Activated T-helper 2 cell treated with anti-CD3 and anti-CD28 coated beads, Interferon-gamma antibody, Interleukin-2, Interleukin-4, amounts not matched to agents 10 μg/mL and 5 μg/mL and 100 μg/mL, durations not matched to agents 14 hours and 24 hours and 36 hours (primary cell): ENCODE measurements at regions not wholly inside any gene's neighbourhood (a gene's known extent, or its start where the extent isn't known, plus 50 kb on each side); places are given as distances from the start of the nearest gene placed in this dataset.
"Not testable (repeated sequence)": the region's sequence is repeated elsewhere in the genome, so short reads cannot be mapped to it uniquely, and the experiment has no call there.

ENCODE experiments used
- DNase-seq: peaks from one replicate; pipeline ENCODE4 v3.0.0; 2021; ENCODE audit warnings: low spot score
- H3K27ac Mint-ChIP-seq: one replicate; pipeline ENCODE4 v1.8.0; 2021; ENCODE audit warnings: mixed read lengths
- H3K27me3 Mint-ChIP-seq: one replicate; pipeline ENCODE4 v1.8.0; 2021; ENCODE audit warnings: low read depth, mixed read lengths
- H3K36me3 Mint-ChIP-seq: one replicate; pipeline ENCODE4 v1.8.0; 2021; ENCODE audit warnings: low read depth, mixed read lengths
- H3K4me1 Mint-ChIP-seq: one replicate; pipeline ENCODE4 v1.8.0; 2021; ENCODE audit warnings: low read depth, mixed read lengths
- H3K4me3 Mint-ChIP-seq: one replicate; pipeline ENCODE4 v1.8.0; 2021; ENCODE audit warnings: low read depth, mild to moderate bottlenecking, moderate library complexity, mixed read lengths
- H3K9me3 Mint-ChIP-seq: one replicate; pipeline ENCODE4 v1.8.0; 2021; ENCODE audit warnings: mixed read lengths
- intact Hi-C: fragments of 100-400 bp; cut with micrococcal nuclease; formaldehyde crosslinking; loops from one replicate; pipeline ENCODE4 v1.15.1; 2023

DNA sequence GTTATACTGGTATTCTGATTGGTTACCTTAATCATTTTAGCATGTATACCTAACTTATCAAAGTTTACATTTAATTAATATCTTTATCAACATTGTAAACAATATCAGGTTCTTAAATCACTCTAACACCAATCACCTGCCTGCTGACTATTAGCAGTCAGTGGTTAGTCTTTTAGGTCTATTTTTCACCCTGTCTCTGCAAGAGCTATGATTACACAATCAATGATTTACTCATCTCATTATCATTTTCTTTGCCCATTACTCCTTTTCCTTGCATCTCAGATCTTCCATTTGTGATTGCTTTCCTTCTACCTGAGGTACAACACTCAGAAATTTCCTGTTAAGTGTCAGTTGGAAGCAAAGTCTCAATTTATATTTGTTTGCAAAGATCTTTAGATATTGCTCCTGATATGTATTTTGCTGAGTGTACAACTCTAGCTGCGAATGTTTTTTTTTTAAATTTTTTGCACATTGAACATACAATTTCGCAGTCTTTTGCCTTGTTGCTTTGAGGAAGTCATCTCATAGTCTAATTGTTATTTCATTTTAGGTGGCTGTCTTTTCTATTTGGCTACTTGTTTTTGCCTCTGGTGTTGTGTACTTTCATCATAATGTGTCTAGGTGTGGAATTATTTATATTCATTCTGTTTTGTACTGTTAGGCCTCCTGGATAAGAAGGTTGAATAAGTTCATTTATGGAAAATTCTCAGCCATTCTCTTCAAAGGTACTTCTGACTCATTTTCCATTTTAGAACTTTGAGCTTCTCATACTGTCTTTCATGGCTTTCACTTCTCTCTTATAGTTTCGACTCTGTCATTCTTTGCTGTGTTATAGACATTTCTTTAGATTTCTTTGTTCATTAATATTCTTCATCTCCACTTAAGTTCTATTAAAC, 104.9 kb upstream of the CEP162 start:
- H3K27ac Mint-ChIP-seq = no peak overlapping the region
- no peaks in the 10 kb centered on the region for H3K27me3 Mint-ChIP-seq
- H3K4me1 Mint-ChIP-seq = no peaks in the 10 kb centered on the region

DNA sequence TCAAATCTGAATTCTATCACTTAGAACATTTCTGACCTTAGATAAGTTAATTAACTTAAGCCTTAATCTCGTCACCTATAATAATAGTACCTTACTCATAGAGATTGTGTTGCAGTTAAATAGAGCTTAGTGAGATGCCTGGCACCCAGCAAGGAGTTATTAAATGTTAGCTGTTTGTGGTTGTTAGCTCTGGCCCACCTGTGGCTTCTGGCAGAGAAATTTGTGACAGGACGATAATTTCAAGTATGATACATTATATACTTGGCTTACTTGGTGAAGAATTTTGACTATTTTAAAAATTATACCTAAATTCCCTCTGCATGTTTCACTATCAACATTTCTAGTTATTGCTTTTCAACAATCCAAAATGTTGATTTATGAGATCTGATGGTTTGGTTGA, 102.9 kb upstream of the CEP162 start:
- no peaks in the 10 kb centered on the region for H3K4me1 Mint-ChIP-seq
- intact Hi-C loops = no loop called here
- H3K27ac Mint-ChIP-seq = no peak overlapping the region

More for the DNA sequence above, 104.9 kb upstream of the CEP162 start:
- no peaks in the 10 kb centered on the region for H3K36me3 Mint-ChIP-seq
- peaks cover 8% of the 10 kb centered on the region for H3K9me3 Mint-ChIP-seq
- no peak overlapping the region for H3K4me3 Mint-ChIP-seq
- DNase-seq = no peak
- intact Hi-C loops = no loop called here

DNA sequence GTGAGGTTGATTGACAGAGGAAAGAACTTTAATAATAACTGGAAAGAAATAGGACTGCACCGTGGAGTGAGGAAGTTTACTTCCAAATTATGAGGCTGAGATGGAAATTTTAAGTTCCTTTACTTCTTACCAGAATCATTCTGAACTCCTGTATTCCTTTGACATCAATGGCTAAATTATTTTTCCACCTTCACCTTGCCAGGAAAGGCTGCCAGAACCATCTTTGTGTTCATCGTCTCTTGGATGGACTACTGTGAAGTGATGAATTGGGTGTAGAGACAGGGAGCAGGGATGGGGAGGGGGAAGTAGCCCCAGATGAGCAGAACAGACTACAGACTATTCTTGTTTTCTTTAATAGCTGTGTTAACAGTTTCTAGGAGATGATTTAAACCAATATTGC, 102.1 kb upstream of the CEP162 start:
- no peak overlapping the region for H3K4me3 Mint-ChIP-seq
- H3K4me1 Mint-ChIP-seq = no peaks in the 10 kb centered on the region
- H3K27me3 Mint-ChIP-seq = no peaks in the 10 kb centered on the region
- H3K9me3 Mint-ChIP-seq = no peaks in the 10 kb centered on the region
- H3K36me3 Mint-ChIP-seq = no peaks in the 10 kb centered on the region
- H3K27ac Mint-ChIP-seq = no peak overlapping the region
- intact Hi-C loops = no loop called here
- no peak for DNase-seq

More for the DNA sequence above, 102.9 kb upstream of the CEP162 start:
- DNase-seq = no peak
- Mint-ChIP-seq H3K4me3 (no peak overlapping the region), H3K36me3 (no peaks in the 10 kb centered on the region), H3K9me3 (no peaks in the 10 kb centered on the region), H3K27me3 (no peaks in the 10 kb centered on the region)

DNA sequence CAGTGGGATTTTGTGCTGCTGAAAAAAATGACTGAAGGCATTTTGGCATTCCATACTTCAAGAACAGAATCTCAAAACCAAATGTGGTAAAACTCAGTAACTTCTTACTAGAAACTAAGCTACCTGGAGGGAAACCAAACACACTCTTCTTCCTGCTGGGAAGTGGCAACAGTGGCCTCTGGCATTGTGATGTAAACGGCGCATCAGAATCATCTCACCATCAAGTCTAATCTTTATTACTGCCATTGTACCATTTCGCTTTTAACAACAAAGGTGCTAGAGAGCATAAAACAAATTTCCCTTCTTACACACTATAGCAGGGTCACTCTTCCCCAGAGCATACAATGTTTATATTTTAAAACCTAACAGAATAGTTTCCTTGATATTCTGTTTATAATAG, 101.6 kb upstream of the CEP162 start:
- Mint-ChIP-seq H3K36me3 (no peaks in the 10 kb centered on the region), H3K27ac (no peak overlapping the region), H3K9me3 (no peaks in the 10 kb centered on the region), H3K27me3 (no peaks in the 10 kb centered on the region), H3K4me3 (no peak overlapping the region), H3K4me1 (no peaks in the 10 kb centered on the region)
- DNase-seq = no peak
- intact Hi-C loops = no loop called here

DNA sequence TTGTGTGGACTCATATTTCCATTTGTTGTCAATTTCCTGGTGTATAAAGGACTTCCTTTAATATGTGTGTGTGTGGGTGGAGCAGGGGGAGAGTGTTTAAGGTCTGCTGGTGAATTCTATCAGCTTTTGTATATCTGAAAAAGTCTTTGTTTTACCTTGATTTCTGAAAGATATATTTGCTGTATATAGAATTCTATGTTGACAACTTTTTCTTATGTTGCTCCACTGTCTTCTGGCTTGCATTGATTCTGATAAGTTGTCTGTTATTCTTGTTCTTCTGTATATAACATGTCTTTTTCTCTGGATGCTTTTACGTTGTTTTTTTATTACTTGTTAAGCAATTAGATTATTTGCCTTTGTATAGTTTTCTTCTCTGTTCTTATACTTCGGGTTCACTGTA, 90.0 kb upstream of the CEP162 start:
- Mint-ChIP-seq H3K27ac (no peak overlapping the region), H3K36me3 (no peaks in the 10 kb centered on the region), H3K4me1 (no peaks in the 10 kb centered on the region), H3K4me3 (no peak overlapping the region), H3K9me3 (no peaks in the 10 kb centered on the region), H3K27me3 (no peaks in the 10 kb centered on the region)
- no peak for DNase-seq
- intact Hi-C loops = no loop called here

DNA sequence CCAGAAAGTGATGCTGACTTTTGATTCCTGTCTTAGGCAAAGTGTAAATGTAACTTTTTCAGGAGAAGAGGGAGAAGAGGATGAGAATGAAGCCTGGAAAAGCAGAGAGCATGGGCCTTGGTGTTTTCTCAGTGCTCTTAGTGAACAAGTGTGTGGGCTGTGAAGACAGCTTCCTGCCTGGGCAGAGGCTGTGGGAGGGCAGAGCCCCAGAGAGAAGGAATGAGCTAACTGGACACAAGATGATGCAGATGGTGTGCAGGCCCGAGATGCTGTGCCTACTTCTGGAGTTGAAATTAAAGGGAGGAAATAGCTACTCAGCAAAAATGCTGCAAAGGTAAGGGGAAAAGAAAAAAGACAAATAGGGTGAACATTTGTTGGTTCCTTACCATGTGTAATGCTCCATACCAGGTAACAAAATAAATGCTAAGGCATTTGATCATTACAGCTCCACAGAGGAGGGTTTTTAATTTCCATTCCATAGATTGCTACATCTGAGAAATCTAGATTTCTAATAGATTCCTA, 87.0 kb upstream of the CEP162 start:
- H3K36me3 Mint-ChIP-seq = no peaks in the 10 kb centered on the region
- no peak for DNase-seq
- H3K27me3 Mint-ChIP-seq = no peaks in the 10 kb centered on the region
- H3K4me3 Mint-ChIP-seq = no peak overlapping the region
- H3K27ac Mint-ChIP-seq = no peak overlapping the region
- no peaks in the 10 kb centered on the region for H3K4me1 Mint-ChIP-seq
- no peaks in the 10 kb centered on the region for H3K9me3 Mint-ChIP-seq
- intact Hi-C loops = no loop called here

DNA sequence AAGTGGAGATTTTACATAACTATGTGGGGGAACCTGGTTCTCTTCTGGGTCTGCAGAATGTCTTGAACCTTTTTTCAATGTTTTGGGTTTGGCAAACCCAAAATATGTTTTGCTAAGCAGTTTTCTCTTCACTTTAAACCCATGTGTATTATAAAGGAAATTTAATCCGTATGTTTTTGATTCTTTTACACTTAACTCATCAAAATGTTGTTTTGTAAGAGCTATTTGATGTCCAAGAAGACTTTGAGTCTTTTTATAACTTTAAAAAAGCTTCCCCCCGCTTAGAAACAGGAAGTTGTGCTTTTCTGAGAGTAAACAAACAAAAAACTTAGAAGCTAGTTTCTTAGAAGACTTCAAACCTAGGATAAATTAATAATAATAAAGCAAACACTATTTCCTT, 81.9 kb upstream of the CEP162 start:
- Mint-ChIP-seq H3K9me3 (no peaks in the 10 kb centered on the region), H3K36me3 (no peaks in the 10 kb centered on the region), H3K27me3 (no peaks in the 10 kb centered on the region), H3K4me1 (no peaks in the 10 kb centered on the region), H3K27ac (no peak overlapping the region), H3K4me3 (no peak overlapping the region)
- no peak for DNase-seq
- intact Hi-C loops = no loop called here

DNA sequence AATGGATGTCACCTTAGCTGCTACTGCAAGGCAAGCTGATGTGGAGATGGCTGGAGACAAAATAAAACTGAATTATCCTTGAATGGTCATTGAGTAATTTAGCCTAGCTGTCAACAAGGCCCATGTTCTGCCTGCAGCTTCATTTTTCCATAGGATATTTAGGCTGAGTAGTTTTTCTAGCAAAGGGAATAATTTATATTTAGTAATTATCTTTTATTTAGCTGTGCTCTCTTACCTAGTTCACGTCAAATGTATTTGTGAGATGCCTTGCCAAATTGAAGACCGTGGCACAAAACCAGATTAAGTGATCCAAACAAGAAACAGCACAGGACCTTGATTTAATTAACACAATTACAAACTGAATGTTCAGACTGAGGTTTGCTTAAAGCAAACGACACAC, 77.4 kb upstream of the CEP162 start:
- no peaks in the 10 kb centered on the region for H3K9me3 Mint-ChIP-seq
- no peaks in the 10 kb centered on the region for H3K4me1 Mint-ChIP-seq
- H3K27me3 Mint-ChIP-seq = no peaks in the 10 kb centered on the region
- no peaks in the 10 kb centered on the region for H3K36me3 Mint-ChIP-seq
- H3K4me3 Mint-ChIP-seq = no peak overlapping the region
- intact Hi-C loops = no loop called here
- no peak overlapping the region for H3K27ac Mint-ChIP-seq
- DNase-seq = no peak

DNA sequence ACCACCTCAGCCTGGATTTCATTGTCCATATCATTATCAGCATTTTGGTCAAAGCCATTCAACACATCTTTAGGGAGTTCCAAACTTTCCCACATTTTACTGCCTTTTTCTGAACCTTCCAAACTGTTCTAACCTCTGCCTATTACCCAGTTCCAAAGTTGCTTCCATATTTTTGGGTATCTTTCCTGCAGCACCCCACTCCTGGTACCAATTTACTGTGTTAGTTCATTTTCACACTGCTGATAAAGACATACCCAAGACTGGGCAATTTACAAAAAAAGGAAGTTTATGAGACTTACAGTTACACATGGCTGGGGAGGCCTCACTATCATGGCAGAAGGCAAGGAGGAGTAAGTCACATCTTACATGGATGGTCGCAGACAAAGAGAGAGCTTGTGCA, 63.6 kb upstream of the CEP162 start:
- H3K4me1 Mint-ChIP-seq, H3K27me3 Mint-ChIP-seq, intact Hi-C loops, H3K36me3 Mint-ChIP-seq, DNase-seq, H3K4me3 Mint-ChIP-seq, H3K27ac Mint-ChIP-seq: not testable (repeated sequence)
- peaks cover 27% of the 10 kb centered on the region for H3K9me3 Mint-ChIP-seq

DNA sequence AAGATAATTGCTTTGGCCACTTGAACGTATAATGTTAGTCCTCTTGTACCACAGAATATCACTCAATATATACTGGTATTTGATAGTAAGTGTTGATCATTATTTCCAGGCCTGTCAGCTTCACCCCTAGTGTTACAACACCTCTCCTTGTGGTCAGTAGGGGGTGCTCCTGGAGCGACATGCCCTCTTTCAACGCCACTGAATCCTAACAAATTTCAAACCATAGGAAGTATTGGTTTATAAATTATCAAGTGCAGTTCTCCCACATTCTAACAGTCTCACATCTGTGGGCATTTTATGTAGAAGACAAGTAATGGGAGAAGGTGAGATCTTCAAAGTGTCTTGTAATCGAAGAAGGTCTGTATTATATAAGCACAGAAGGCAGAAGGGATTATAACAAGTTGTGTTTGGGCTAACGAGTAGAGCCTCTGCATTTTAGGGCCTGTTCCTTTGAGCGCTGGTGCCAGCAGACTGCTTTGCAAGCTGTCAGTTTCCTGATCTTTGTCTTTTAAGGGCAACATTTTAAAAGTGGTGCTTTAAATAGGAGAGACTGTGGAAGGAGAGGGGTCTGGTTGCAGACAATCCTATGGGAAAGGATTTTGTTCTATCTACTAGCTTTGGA, 57.1 kb upstream of the CEP162 start:
- Mint-ChIP-seq H3K9me3 (peaks cover 9% of the 10 kb centered on the region), H3K36me3 (no peaks in the 10 kb centered on the region), H3K27me3 (no peaks in the 10 kb centered on the region), H3K4me3 (no peak overlapping the region), H3K27ac (no peak overlapping the region), H3K4me1 (no peaks in the 10 kb centered on the region)
- no peak for DNase-seq
- intact Hi-C loops = no loop called here

DNA sequence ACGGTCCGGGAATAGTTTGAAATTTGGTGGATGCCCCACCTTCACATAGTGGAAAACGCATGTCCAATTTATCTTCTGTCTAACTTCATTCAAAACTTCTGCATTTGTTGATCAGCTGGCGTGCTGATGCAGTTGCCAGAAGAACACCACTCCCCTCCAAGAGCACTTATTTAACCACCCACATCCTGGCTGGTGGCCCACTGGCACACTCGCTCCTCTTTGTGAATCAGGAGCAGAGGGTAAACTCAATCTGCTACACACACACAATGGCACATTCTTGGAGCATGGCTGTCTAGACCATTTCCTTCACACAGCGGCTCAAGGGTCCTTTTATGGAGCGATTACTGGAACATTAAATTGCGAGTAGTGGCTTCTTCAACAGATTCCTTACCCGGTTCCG, 55.1 kb upstream of the CEP162 start:
- no peak for DNase-seq
- Mint-ChIP-seq H3K27ac (no peak overlapping the region), H3K9me3 (no peaks in the 10 kb centered on the region), H3K4me1 (no peaks in the 10 kb centered on the region), H3K27me3 (no peaks in the 10 kb centered on the region), H3K4me3 (no peak overlapping the region), H3K36me3 (no peaks in the 10 kb centered on the region)
- intact Hi-C loops = no loop called here

DNA sequence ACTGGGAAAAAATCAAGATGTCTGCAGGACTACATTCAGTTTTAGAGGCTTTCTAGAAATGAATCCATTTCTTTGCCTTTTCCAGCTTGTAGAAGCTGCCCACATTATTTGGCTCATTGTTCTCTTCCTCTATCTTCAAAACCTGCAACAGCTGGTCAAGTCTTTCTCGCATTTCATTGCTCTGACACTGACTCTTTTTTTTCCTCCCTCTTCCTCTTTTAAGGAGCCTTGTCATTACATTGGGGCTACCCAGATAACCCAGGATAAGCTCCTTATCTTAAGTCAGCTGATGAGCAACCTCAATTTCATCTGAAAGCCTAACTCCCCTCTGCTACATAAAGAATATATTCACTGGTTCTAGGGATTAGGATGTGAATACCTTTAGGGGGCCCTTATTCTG, 53.2 kb upstream of the CEP162 start:
- Mint-ChIP-seq H3K27me3 (no peaks in the 10 kb centered on the region), H3K9me3 (no peaks in the 10 kb centered on the region), H3K4me3 (no peak overlapping the region), H3K4me1 (no peaks in the 10 kb centered on the region), H3K27ac (no peak overlapping the region), H3K36me3 (no peaks in the 10 kb centered on the region)
- intact Hi-C loops = no loop called here
- no peak for DNase-seq

DNA sequence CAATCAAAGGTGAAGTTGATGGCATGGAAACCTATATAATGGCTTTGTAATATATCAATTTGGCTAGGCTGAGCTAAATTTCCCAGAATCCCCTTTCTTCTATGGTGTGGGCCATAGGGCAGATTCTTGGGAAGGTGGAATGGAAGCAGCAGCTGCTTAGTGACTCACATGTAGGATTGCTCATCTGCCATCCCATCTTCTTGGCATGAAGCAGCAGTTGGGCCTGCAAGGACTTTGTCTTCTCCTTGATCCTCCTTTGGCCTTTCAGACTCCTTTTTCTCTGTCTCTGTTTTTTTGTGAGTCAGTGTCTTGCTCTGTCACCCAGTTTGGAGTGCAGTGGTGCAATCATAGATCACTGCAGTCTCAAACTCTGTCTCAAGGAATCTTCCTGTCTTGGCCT, 52.6 kb upstream of the CEP162 start:
- Mint-ChIP-seq H3K9me3 (no peaks in the 10 kb centered on the region), H3K27ac (no peak overlapping the region), H3K4me1 (no peaks in the 10 kb centered on the region), H3K36me3 (no peaks in the 10 kb centered on the region), H3K4me3 (no peak overlapping the region), H3K27me3 (no peaks in the 10 kb centered on the region)
- DNase-seq = no peak
- intact Hi-C loops = no loop called here
